ENCODE measurements at regions not wholly inside any gene's neighbourhood (a gene's known extent, or its start where the extent isn't known, plus 50 kb on each side); places are given as distances from the start of the nearest gene placed in this dataset.

DNA sequence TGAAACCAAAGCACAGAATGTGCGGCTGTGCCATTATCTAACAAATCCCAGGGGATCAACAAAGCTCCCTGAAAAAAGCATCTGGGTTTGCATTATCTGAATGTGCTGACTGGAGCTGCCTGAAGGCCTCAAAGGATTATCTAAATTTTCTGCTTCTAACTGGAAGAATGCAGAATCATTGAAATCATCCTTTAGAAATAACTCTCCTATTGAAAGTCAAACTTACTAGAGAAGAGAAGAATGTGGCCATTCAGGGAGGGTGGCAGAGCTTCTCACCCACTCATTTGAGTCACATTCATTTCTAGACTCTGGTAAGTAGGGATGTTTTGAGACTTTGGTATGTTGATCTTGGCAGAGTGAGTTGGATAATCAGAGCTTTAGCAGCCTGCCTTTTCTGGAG lies 220.6 kb upstream of the RGS6 start:
- H3K4me1 ChIP-seq = peaks cover 8 to 9% of the 10 kb centered on the region in 2 donors
- no peak for DNase-seq
- no peaks in the 10 kb centered on the region for H3K27me3 ChIP-seq
- peaks cover 0 to 5% of the 10 kb centered on the region in 2 donors for H3K36me3 ChIP-seq
- TF ChIP-seq, protein P1, sequence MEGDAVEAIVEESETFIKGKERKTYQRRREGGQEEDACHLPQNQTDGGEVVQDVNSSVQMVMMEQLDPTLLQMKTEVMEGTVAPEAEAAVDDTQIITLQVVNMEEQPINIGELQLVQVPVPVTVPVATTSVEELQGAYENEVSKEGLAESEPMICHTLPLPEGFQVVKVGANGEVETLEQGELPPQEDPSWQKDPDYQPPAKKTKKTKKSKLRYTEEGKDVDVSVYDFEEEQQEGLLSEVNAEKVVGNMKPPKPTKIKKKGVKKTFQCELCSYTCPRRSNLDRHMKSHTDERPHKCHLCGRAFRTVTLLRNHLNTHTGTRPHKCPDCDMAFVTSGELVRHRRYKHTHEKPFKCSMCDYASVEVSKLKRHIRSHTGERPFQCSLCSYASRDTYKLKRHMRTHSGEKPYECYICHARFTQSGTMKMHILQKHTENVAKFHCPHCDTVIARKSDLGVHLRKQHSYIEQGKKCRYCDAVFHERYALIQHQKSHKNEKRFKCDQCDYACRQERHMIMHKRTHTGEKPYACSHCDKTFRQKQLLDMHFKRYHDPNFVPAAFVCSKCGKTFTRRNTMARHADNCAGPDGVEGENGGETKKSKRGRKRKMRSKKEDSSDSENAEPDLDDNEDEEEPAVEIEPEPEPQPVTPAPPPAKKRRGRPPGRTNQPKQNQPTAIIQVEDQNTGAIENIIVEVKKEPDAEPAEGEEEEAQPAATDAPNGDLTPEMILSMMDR (IDR thresholded peaks at IDR 0.05) = no peak
- TF ChIP-seq POLR2A (IDR thresholded peaks at IDR 0.05) = no peak
- intact Hi-C loops (cut with DNase I) = no loop called here
- no peak overlapping the region for H3K4me3 ChIP-seq (replicated peaks in 1 of 3)
- H3K9me3 ChIP-seq = no peaks in the 10 kb centered on the region
- peak overlapping the region; percentile 14 to 42 (median 20) for H3K27ac ChIP-seq
- 70 to 77% methylated on average over 1 of the region's 1 CpG for WGBS, 2 donors

DNA sequence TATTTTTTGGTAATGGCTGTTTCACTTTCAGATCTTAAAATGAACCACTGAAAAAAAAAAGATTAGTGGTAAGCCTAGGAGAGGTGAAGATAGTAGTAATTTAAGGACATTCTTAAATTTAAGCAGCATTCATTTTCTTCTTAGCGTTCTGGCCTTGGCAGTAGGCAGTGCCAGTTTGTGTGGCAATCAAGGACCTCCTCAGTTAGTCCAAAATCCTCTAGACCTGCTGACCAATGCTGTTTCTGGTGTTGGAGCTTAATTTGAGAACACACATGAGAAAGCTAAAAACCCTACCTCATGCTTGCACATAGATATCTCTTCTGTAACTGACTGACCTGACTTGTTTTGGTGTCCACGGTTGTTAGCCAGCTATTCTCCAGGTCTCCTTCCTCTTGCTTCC lies 219.8 kb upstream of the RGS6 start:
- Histone ChIP-seq H3K9me3 (no peaks in the 10 kb centered on the region), H3K27me3 (no peaks in the 10 kb centered on the region), H3K27ac (no peak overlapping the region), H3K4me3 (replicated peaks in 1 of 3) (no peak overlapping the region), H3K4me1 (peaks cover 8 to 9% of the 10 kb centered on the region in 2 donors), H3K36me3 (peaks cover 0 to 5% of the 10 kb centered on the region in 2 donors)
- intact Hi-C loops (cut with DNase I) = no loop called here
- WGBS, 2 donors = 89 to 95% methylated on average over 2 of the region's 2 CpGs
- no peak for DNase-seq
- TF ChIP-seq, protein P1 (IDR thresholded peaks at IDR 0.05) = no peak
- no peak for TF ChIP-seq POLR2A (IDR thresholded peaks at IDR 0.05)

- Histone ChIP-seq H3K9me3 (no peaks in the 10 kb centered on the region), H3K36me3 (peaks cover 0 to 5% of the 10 kb centered on the region in 2 donors), H3K27me3 (no peaks in the 10 kb centered on the region), H3K4me1 (peaks cover 8 to 9% of the 10 kb centered on the region in 2 donors), H3K27ac (no peak overlapping the region), H3K4me3 (replicated peaks in 1 of 3) (no peak overlapping the region)
- 96 to 100% methylated on average over 1 of the region's 1 CpG for WGBS, 2 donors
- intact Hi-C loops (cut with DNase I) = no loop called here
- DNase-seq = no peak
- TF ChIP-seq, protein P1 (IDR thresholded peaks at IDR 0.05) = no peak
- no peak for TF ChIP-seq POLR2A (IDR thresholded peaks at IDR 0.05)
Observed at GRCh38 chr14:71713016-71713415, 219.2 kb upstream of the RGS6 start.

GRCh38 chr14:71713451-71713850 lies 218.8 kb upstream of the RGS6 start:
- H3K4me1 ChIP-seq = peaks cover 8 to 9% of the 10 kb centered on the region in 2 donors
- no peak for DNase-seq
- 98% methylated on average over 1 of the region's 1 CpG for WGBS, 2 donors
- peaks cover 0 to 5% of the 10 kb centered on the region in 2 donors for H3K36me3 ChIP-seq
- intact Hi-C loops (cut with DNase I) = no loop called here
- TF ChIP-seq, protein P1 (IDR thresholded peaks at IDR 0.05) = no peak
- TF ChIP-seq POLR2A (IDR thresholded peaks at IDR 0.05) = no peak
- no peaks in the 10 kb centered on the region for H3K9me3 ChIP-seq
- H3K27ac ChIP-seq = no peak overlapping the region
- H3K4me3 ChIP-seq (replicated peaks in 1 of 3) = no peak overlapping the region
- H3K27me3 ChIP-seq = no peaks in the 10 kb centered on the region

- H3K4me3 ChIP-seq (replicated peaks in 1 of 3) = no peak overlapping the region
- intact Hi-C loops (cut with DNase I) = no loop called here
- H3K36me3 ChIP-seq = peaks cover 0 to 4% of the 10 kb centered on the region in 2 donors
- H3K9me3 ChIP-seq = no peaks in the 10 kb centered on the region
- no peak overlapping the region for H3K27ac ChIP-seq
- TF ChIP-seq POLR2A (IDR thresholded peaks at IDR 0.05) = no peak
- TF ChIP-seq, protein P1 (IDR thresholded peaks at IDR 0.05) = no peak
- DNase-seq = no peak
- WGBS, 2 donors = 93 to 96% methylated on average over 1 of the region's 1 CpG
- H3K27me3 ChIP-seq = no peaks in the 10 kb centered on the region
- peaks cover 8 to 9% of the 10 kb centered on the region in 2 donors for H3K4me1 ChIP-seq
Observed at GRCh38 chr14:71714225-71714624, 218.0 kb upstream of the RGS6 start.
